ENCODE measurements at regions not wholly inside any gene's neighbourhood (a gene's known extent, or its start where the extent isn't known, plus 50 kb on each side); places are given as distances from the start of the nearest gene placed in this dataset.

DNA sequence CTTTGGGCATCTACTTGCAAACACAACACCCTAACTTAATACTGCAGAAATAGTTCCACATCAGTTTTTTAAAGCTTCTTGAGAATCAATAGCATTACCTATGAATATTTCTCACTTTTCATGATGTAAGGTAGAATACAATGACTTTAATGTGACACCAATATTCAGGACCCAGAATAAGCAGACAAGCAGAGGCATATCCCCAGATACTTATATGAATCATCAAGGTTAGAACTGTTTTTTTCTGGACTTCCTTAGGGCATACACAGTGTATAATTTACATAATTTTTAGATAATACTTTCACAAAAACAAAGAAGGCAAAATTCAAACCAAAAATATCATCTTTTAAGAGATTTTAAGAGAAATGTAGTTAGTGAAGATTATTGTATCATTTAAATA lies 885.8 kb downstream of the FSCB start (continued):
- TF ChIP-seq, protein P1, sequence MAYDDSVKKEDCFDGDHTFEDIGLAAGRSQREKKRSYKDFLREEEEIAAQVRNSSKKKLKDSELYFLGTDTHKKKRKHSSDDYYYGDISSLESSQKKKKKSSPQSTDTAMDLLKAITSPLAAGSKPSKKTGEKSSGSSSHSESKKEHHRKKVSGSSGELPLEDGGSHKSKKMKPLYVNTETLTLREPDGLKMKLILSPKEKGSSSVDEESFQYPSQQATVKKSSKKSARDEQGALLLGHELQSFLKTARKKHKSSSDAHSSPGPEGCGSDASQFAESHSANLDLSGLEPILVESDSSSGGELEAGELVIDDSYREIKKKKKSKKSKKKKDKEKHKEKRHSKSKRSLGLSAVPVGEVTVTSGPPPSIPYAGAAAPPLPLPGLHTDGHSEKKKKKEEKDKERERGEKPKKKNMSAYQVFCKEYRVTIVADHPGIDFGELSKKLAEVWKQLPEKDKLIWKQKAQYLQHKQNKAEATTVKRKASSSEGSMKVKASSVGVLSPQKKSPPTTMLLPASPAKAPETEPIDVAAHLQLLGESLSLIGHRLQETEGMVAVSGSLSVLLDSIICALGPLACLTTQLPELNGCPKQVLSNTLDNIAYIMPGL (CRISPR knock-in tag; IDR thresholded peaks at IDR 0.05; ENCODE audit: borderline replicate concordance), result no peak
- no peak for TF ChIP-seq NFE2L2 (conservative IDR thresholded peaks at IDR 0.05; ENCODE audit: low read length)
- no peak for TF ChIP-seq PHF8 (IDR thresholded peaks at IDR 0.05; ENCODE audit: borderline replicate concordance, low read depth)
- no peak for TF ChIP-seq FOSB (CRISPR knock-in tag; IDR thresholded peaks at IDR 0.05)
- no peak for TF ChIP-seq FOSL2 (IDR thresholded peaks at IDR 0.05)
- TF ChIP-seq FOSL2 (CRISPR knock-in tag; IDR thresholded peaks at IDR 0.05), result no peak
- TF ChIP-seq, protein P2, sequence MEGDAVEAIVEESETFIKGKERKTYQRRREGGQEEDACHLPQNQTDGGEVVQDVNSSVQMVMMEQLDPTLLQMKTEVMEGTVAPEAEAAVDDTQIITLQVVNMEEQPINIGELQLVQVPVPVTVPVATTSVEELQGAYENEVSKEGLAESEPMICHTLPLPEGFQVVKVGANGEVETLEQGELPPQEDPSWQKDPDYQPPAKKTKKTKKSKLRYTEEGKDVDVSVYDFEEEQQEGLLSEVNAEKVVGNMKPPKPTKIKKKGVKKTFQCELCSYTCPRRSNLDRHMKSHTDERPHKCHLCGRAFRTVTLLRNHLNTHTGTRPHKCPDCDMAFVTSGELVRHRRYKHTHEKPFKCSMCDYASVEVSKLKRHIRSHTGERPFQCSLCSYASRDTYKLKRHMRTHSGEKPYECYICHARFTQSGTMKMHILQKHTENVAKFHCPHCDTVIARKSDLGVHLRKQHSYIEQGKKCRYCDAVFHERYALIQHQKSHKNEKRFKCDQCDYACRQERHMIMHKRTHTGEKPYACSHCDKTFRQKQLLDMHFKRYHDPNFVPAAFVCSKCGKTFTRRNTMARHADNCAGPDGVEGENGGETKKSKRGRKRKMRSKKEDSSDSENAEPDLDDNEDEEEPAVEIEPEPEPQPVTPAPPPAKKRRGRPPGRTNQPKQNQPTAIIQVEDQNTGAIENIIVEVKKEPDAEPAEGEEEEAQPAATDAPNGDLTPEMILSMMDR (IDR thresholded peaks at IDR 0.05), result no peak
- no peak for TF ChIP-seq EHMT2 (IDR thresholded peaks at IDR 0.05; ENCODE audit: low read depth)
- TF ChIP-seq TFCP2L1 (CRISPR knock-in tag; IDR thresholded peaks at IDR 0.05), result no peak
- TF ChIP-seq HOXB5 (CRISPR knock-in tag; IDR thresholded peaks at IDR 0.05), result no peak
- TF ChIP-seq RFX5 (IDR thresholded peaks at IDR 0.05), result no peak

GRCh38 chr14:43595096-43595772 lies 911.8 kb downstream of the FSCB start:
- DNase-seq (ENCODE audit: low read depth in 1 of 2, low spot score in 1 of 2), result no peak
- H3K27ac ChIP-seq, result no peak overlapping the region
- no peaks in the 10 kb centered on the region; the same call in 2 of the 3 replicates for H3K9me3 ChIP-seq
- no peak overlapping the region for H3K4me3 ChIP-seq
- no peak for ATAC-seq
- no peaks in the 10 kb centered on the region for H3K4me1 ChIP-seq
- H3K4me2 ChIP-seq, result no peak overlapping the region
- ChIA-PET CTCF (interaction anchor here (0.6 kb wide), 1 partner anchor 497 kb away, joined by 4 read pairs; no protein-coding TSS in a partner anchor), POLR2A (no interaction called here)
- FAIRE-seq, result no peak
- TF ChIP-seq NFE2L2 (conservative IDR thresholded peaks at IDR 0.05; ENCODE audit: low read length) (no peak), MAFK (IDR thresholded peaks at IDR 0.05; ENCODE audit: partially characterized antibody) (no peak), EHF (CRISPR knock-in tag; IDR thresholded peaks at IDR 0.05) (no peak), BCL3 (IDR thresholded peaks at IDR 0.05) (no peak), E2F6 (IDR thresholded peaks at IDR 0.05; ENCODE audit: borderline replicate concordance, low read depth) (no peak), KDM1A (IDR thresholded peaks at IDR 0.05; ENCODE audit: low read depth) (no peak), HOXB13 (CRISPR knock-in tag; IDR thresholded peaks at IDR 0.05; ENCODE audit: low read depth) (no peak), CBX2 (IDR thresholded peaks at IDR 0.05; ENCODE audit: borderline replicate concordance, low read depth) (no peak), RFX5 (IDR thresholded peaks at IDR 0.05) (no peak), CEBPB (IDR thresholded peaks at IDR 0.05) (no peak), ZC3H11A (IDR thresholded peaks at IDR 0.05) (no peak)
- TF ChIP-seq, protein P1 (CRISPR knock-in tag; IDR thresholded peaks at IDR 0.05; ENCODE audit: borderline replicate concordance), result no peak
- 24% methylated on average over 2 of the region's 2 CpGs for WGBS (ENCODE audit: missing lambda C conversion rate)
